AG20443 (cell line): ENCODE measurements at regions not wholly inside any gene's neighbourhood (a gene's known extent, or its start where the extent isn't known, plus 50 kb on each side); places are given as distances from the start of the nearest gene placed in this dataset.

ENCODE experiments used
- DNase-seq: peaks from one replicate; pipeline ENCODE4 v3.0.0; 2012; ENCODE audit warnings: low spot score, mixed read lengths

DNA sequence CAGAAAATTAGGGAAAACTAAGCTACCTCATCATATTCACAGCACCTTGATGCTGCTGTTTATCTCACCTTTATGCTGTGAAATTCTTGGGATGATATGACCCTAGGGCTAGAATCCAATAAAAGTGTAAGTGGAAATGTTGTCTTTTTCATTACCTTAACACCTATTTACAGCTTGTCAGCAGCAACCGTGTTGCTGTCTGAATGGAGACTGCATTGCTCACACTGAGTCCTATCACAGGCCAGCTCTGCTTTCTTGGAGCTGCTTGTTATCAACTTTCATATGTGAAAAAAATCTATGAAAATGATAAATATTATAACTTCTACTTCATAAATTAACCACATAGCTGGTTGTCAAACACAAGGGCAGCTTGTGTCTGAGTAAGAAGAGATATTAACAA, 789.5 kb downstream of the TECRL start:
- no peak for DNase-seq

DNA sequence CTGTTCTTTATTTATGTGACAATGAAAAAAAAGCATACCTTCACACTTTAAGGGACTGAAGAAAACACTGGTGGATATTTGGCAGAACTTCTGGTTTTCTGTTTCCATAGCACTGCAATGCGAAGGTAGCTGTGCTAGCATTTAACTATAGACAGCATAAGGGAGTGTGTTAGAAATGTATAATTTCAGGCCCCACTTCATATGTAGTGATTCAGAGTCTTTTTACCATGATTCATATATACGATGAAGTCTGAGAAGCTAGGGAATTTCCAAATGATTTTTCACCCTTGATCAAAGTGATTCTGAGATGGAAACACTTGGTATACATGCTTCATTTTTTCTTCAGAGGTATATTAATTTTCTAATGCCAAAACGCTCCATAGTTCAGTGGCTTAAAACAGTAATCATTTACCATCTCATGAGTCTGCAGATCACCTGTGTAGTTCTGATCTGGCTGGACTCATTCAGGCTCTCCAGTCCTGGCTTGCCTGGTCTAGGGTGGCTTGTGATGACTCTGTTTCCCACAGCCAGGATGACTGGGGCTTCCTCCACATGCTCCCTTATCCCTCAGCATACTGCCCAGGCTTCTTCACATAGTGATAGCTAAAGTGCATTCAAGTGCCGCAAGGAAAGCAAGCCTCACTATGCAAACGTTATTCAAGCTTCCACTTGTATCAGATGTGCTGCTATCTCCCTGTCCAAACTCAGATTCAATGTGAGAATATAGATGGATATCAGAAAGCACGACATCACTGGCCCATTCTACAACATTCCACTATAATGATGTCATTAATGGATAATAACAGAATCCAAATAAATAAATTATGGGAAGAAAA, 790.1 kb downstream of the TECRL start:
- no peak for DNase-seq

DNA sequence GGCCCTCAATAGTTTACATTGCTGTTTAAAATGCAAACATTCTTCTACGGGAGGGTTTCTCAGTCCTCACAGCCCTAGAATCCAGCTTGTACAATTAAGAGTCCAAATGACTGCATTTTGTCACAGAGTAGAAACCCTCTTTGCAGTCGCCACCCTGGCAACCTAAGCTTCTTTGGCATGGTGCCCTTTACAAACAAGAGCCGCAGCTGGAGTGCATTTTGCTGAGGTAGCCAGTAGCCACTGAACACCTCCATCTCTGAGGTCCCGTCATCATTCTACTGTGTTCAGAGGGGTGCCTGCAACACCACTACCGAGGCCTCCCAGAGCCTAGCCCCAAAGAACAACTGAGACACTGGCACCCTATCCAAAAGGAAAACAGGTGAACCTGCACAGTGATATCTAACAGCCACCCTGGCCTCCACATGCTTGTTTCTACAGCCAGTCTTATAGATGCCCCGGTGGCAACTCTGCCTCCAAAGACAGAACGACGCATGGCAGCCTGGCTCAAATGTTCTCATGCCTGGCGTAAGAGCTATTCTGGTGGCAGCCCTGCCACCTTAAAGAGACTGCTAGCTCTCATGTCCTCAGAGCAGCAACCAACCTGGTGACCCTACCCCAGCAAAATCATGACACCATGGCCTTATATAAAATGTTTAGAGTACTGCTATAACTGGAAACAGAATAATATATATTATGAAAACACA, 801.9 kb downstream of the TECRL start:
- no peak for DNase-seq

DNA sequence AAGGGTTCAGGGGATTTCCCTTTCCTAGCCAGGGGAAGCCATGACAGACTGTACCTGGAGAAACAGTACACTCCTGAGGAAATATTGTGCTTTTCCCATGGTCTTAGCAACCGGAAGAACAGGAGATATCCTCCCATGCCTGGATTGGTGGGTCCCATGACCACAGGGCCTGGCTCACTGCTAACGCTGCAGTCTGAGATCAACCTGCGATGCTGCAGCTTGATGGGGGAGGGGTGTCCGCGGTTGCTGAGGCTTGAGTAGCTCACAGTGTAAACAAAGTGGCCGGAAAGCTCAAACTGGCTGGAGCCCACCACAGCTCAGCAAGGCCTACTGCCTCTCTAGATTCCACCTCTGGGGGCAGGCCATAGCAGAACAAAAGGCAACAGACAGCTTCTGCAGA, 819.5 kb downstream of the TECRL start:
- no peak for DNase-seq

DNA sequence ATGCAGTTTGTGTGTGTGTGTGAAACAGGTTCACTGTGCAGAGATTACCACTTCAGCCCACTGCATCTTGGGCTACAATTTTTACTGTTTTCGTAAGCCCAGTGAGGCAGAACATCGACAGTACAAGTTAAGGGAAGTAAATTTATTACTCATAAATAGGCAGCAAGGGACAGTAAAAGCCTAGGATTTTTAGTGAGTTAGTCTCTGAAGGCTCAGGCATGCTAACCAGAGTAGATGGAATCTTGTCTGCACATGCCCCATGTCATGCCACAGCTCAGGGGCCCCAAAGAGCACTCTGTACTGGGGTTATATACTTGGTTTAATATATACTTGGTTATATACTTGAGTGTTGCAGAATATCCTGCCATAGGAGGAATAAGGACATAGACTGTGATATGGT, 825.7 kb downstream of the TECRL start:
- DNase-seq, result no peak

DNA sequence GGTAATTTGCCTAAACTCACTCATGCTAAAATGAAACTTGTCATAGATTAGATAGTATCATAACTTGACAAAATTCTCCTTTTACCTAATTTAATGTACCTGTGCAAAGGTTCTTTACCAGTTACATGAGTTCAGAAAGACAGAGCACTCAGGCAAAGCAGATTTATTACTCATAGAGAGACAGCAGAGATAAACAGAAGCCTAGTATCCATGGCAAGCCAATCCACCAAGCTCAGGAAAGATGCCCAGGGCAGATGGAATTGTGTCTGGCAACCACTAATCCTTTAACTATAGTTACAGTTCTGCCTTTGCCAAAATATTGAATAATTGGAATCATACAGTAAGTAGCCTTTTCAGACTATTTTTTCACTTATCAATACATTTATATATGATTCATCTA, 826.2 kb downstream of the TECRL start:
- DNase-seq, result no peak

DNA sequence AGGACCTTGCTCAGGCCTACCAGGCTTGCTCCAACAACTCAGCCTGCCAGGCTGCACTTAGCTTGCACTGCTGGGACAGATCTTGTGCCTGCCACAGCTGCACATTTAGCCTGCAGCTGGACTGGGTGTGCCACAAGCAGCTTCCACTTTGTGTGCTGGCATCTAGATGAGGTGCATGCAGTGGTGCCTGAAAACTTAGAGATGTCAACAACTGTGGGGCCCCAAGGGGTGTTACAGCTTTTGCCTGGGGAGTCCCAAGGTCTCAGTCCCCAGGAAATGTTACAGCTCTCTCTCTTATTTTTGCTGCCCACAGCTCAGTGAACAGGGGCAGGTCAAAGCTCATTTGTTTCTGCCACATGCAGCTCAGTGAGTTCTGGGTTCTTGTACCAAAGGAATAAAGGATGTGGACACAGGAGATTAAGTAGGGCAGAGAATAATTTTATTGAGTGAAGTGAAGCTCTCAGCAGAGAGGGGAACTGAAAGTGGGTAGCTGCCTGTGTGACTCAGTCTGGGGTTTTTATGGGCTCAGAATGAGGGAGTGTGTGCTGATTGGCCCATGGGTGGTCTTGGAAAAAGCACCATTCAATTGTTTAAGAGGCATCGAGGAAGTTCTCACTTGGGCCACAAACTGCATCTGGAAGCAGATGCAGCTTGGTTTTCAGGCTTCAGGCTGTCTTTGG, 828.3 kb downstream of the TECRL start:
- no peak for DNase-seq

DNA sequence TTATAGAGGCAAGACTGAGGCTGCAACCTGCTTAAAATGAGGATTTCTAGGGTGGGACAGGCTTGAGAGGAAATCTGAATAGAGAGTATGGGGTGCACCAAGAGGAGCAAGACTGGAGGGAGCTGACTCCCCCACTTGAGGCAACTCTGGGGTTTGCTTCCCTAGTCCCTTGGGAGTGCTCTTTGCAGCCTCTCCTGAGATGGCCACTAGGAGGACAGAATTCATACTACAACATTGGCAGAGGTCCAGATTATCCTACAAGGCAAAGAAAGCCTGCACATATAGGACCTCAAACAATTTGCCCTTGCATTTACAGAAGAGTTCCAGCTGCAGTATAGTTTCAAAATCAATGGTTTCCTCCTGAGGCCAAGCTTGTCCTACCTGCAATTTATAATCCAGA, 830.9 kb downstream of the TECRL start:
- no peak for DNase-seq

DNA sequence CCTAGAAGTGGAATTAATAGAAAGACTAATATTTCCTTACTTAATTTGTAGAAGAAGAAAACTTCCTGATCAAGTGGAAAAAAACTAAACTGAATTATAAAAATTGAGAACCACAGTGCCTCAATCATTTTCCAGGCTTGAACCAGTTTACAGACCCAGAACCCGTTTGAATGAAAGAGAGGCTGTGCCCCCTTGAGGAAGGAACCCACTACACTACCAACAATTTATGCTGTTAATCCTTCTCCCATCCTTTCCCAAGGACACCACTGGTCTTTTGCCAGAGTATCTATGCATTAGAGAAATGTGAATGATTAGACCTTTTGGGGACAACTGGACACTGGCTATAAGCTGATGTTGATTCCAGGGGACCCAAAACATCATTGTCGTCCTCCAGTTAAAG, 842.6 kb downstream of the TECRL start:
- no peak for DNase-seq

DNA sequence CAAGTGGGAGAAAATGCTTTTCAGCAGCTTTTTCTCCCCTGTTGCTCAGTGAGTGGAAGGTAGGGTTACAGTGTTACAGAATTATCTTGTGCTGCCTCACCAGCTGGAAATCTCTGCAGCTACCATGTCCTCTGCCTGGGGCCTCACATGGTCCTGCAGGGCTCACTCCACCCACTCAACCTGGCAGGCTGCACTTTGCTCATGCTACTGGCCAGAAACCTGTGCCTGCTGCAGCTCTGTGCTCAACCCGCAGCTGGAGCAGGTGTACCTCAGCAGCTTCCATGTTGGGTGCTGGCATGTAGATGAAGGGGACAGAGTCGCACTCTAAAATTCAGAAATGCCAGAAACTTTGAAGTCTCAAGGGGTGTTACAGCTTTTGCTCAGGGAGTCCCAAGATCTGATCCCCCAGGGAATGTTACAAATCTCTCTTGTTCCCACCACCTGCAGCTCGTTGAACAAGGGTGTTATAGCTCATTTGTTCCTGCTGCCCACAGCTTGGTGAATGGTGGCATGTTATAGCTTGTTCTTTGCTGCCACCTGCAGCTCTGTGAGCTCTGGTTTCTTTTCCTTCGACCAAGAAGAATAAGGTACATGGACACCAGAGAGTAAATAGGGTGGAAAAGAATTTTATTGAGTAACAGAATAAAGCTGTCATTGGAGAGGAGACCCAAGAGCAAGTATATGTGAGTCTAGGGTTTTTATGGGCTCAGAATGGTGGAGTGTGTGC, 845.8 kb downstream of the TECRL start:
- no peak for DNase-seq

DNA sequence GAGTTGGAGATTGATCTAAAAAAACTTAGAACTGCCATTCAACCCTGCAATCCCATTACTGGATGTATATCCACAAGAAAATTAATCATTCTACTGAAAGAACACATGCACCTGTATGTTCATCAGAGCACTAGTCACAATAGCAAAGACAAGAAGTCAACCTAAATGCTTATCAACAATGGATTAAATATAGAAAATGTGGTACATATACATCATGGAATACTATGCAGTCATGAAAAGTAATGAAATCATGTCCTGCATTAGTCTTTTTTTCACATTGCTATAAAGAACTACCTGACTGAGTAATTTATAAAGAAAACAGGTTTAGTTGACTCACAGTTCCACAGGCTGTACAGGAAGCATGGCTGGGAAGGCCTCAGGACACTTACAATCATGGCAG, 850.5 kb downstream of the TECRL start:
- DNase-seq, result no peak

DNA sequence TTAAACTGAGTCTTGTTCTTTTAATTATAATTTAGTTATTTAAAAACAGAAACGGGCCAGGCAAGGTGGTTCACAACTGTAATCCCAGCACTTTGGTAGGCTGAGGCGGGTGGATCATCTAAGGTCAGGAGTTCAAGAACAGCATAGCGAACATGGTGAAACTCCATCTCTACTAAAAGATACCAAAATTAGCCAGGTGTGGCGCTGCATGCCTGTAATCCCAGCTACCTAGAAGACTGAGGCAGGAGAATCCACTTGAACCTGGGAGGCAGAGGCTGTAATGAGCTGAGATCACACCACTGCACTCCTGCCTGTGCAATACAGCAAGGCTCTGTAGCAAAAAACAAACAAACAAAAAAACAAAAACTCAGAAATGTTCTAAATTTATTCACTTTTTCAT, 852.9 kb downstream of the TECRL start:
- no peak for DNase-seq

DNA sequence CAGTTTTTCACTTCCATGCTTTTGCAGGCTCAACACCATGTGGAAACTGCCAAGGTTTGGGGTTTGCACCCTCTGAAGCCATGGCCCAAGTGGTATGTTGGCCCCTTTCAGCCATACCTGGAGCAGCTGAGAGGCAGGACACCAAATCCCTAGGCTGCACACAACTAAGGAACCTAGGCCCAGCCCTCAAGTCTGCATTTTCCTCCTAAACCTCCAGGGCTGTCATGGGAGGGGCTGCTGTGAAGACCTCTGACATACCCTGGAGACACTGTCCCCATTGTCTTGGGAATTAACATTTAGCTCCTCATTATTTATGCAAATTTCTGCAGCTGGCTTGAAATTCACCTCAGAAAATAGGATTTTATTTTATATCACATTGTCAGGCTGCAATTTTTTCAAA, 856.1 kb downstream of the TECRL start:
- DNase-seq, result no peak

DNA sequence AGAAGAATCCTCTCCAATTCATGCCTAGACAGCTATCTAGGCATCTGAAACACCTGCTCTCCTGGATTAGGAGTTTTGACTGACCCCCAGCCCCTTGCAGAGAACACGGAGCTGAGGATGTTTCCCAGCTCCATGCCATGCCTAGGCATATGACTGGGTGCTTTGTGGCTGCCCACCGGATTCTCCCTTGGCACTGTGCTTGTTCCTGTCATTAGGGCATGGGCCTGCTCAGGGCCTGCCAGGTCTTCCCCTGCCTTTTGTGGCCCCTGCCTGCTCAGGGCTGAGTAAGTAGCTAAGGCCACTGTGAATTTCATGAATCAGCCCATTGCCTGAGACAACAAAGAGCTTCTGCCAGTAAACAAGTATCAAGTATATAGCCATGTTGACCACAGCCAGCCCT, 867.4 kb downstream of the TECRL start:
- DNase-seq, result no peak

DNA sequence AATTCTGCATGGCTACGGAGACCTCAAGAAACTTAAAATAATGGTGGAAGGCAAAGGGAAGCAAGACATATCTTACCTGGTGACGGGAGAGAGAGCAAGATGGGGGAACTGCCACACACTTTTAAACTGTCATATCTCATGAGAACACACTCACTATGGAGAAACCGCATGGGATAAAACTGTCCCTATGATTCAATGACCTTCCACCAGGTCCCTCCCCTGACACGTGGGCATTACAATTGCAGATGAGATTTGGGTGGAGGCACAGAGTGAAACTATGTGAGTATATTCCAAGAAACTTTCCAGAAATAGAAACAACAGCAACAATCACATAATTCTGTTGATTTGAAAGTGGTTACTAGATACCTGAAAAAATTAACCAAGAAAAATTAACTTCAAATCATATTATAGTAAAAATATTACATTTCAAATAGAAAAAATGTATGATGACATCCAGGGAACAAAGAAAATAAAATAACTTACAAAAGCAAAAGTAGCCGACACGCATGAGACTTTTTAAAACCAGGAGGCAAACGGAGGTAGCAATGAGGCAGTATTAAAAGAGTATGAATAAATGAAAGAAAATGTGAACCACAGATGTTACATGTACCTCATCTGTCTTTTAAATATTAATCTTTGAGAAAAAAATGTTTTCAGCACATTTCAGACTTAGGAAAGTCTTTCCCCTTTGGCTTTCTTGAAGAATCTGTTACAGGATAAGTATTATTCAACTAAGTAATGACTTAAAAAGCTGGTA, 879.5 kb downstream of the TECRL start:
- no peak for DNase-seq

DNA sequence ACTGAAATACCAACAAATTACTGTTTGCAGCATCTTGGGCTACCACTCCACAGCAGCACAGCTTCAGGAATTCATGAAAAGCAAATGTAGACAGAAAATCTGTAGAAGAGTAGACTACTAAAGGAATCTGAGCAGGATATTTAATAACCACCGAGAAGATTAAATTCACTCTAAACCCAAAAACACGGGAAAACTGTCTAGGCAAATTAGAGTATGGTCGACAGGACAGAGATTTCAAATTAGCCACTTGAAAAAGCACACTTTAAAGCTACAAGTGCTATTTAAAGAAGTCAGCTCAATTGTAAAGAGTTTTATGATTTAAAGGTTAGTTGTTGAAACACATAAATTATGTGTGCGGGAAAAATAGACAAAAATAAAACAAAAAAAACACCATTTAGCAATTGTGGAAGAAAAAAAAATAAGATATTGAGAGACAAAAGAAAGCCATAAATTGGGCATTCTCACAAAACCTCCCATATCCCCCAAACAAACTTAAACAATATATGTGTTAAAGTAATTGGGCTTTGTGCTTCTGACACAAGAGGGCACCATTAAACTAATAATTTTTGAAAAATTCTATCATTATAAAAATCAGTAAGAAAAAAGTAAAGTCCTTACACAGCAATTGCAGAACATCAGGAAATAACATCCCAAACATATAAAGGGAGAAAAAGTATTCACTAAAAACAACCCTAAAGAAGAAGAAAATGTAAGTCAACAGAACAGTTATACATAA, 880.8 kb downstream of the TECRL start:
- DNase-seq, result no peak

DNA sequence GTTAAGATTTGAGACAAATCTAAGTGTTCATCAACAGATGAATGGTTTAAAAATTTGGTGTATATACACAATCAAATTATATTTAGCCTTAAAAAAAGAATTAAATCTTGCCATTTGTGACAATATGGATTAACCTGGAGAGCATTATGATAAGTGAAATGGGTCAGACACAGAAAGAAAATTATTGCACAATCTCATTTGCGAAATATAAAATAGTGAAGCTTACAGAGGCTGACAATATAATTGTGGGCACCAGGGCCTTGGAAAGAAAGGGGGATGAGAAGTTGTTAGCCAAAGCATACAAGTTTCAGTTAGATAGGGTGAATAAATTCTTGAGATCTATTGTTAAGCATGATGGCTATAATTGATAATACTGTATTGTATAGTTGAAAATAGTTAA, 883.0 kb downstream of the TECRL start:
- DNase-seq, result no peak

DNA sequence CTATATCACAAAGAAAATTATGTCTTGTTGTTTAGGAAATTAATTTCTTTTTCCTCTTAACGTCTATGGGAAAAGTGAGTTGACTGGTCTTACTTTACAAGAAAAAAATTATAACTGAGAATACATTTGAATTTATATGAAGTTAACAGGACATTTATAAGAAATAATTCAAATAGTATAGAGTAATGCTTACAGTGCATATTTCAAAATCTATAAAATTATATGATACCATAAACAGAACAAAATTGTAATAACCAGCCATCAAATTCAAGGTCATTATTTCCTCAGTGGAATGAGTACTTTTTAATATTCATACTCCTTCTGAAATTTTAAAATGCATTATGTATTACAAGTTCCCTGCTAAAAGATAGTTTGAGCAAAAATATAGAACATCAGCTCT, 884.5 kb downstream of the TECRL start:
- DNase-seq, result no peak

DNA sequence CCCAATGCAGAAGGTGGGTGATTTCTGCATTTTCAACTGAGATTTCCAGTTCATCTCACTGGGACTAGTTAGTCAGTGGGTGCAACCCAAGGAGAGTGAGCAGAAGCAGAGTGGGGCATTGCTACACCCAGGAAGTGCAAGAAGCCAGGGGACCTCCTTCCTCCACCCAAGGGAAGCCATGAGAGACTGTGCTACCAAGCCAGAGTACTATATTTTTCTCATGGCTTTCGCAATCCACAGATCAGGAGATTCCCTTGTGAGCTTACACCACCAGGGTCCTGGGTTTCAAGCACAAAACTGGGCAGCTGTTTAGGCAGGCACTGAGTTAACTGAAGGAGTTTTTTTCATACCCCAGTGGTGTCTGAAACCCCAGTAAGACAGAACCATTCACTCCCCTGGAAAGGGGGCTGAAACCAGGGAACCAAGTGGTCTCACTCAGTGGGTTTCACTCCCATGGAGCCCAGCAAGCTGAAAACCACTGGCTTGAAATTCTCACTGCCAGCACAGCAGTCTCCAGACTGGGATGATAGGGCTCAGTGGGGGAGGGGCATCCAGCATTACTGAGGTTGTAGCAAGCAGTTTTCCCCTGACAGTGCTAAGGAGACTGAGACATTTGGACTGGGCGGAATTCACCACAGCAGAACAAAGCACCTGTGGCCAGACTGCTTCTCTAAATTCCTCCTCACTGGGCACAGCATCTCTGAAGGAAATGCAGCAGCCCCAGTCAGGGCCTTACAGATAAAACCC, 903.4 kb downstream of the TECRL start:
- no peak for DNase-seq

DNA sequence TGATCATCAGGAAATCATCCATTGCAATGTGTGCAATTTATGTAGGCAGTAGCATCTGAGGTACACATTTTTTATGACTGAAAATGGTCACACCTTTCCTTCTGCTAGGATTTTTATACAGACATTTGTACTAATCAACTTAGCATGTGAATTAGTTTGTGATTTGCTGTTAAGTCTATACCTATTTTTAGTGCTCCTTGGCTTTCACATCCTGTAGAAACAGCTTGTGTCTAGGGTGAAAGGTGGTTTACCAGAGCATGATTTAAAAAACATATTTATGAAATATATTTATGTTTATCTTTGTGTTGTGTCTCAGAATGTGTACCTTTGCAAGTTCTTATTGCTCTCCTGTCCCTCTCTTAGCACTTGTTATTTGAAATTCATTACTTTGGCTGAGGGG, 916.0 kb downstream of the TECRL start:
- DNase-seq, result no peak
